ENCODE measurements at regions not wholly inside any gene's neighbourhood (a gene's known extent, or its start where the extent isn't known, plus 50 kb on each side); places are given as distances from the start of the nearest gene placed in this dataset.

GRCh38 chr9:90385146-90385545, 257.5 kb downstream of the DIRAS2 start:
- DNase-seq = no peak

- no peak for DNase-seq
Measured at GRCh38 chr9:90393365-90394152, 249.1 kb downstream of the DIRAS2 start.

GRCh38 chr9:90394871-90395270, 247.8 kb downstream of the DIRAS2 start:
- no peak for DNase-seq

- no peak for DNase-seq
Measured at GRCh38 chr9:90400091-90400490, 242.5 kb downstream of the DIRAS2 start.

GRCh38 chr9:90408659-90409058, 234.0 kb downstream of the DIRAS2 start:
- no peak for DNase-seq

- no peak for DNase-seq
Measured at GRCh38 chr9:90419221-90419851, 223.3 kb downstream of the DIRAS2 start.

GRCh38 chr9:90420211-90420610, 222.4 kb downstream of the DIRAS2 start:
- DNase-seq = no peak

- peak; percentile 27 for DNase-seq
Measured at GRCh38 chr9:90420768-90421513, 221.7 kb downstream of the DIRAS2 start.

GRCh38 chr9:90421786-90422185, 220.8 kb downstream of the DIRAS2 start:
- no peak for DNase-seq

- DNase-seq = no peak
Measured at GRCh38 chr9:90423661-90424193, 218.9 kb downstream of the DIRAS2 start.

- no peak for DNase-seq
Measured at GRCh38 chr9:90428517-90428916, 214.1 kb downstream of the DIRAS2 start.

GRCh38 chr9:90432951-90433350, 209.7 kb downstream of the DIRAS2 start:
- DNase-seq = no peak

GRCh38 chr9:90433398-90433941, 209.2 kb downstream of the DIRAS2 start:
- DNase-seq = peak; percentile 7

GRCh38 chr9:90441814-90442213, 200.8 kb downstream of the DIRAS2 start:
- peak; percentile 54 for DNase-seq

GRCh38 chr9:90442723-90443122, 199.9 kb downstream of the DIRAS2 start:
- no peak for DNase-seq

- no peak for DNase-seq
Measured at GRCh38 chr9:90444609-90445204, 197.9 kb downstream of the DIRAS2 start.

GRCh38 chr9:90445391-90445790, 197.2 kb downstream of the DIRAS2 start:
- no peak for DNase-seq

GRCh38 chr9:90446200-90446948, 196.2 kb downstream of the DIRAS2 start:
- no peak for DNase-seq

GRCh38 chr9:90447773-90448172, 194.9 kb downstream of the DIRAS2 start:
- no peak for DNase-seq

GRCh38 chr9:90449213-90449925, 193.3 kb downstream of the DIRAS2 start:
- no peak for DNase-seq

- DNase-seq = no peak
Measured at GRCh38 chr9:90451804-90452203, 190.8 kb downstream of the DIRAS2 start.
